Psoas muscle (tissue), 7 donors: ENCODE measurements at regions not wholly inside any gene's neighbourhood (a gene's known extent, or its start where the extent isn't known, plus 50 kb on each side); places are given as distances from the start of the nearest gene placed in this dataset.

ENCODE experiments used
- ATAC-seq, 4 donors: fragments of 200-7000 bp; cut with Tn5 transposase; one replicate each; pipeline ENCODE4 v1.9.1; 2020; ENCODE audit warnings: moderate library complexity in 3 of 4, mild to moderate bottlenecking in 2 of 4
- DNase-seq, 2 donors: peaks; one replicate each; pipeline ENCODE4 v3.0.0-alpha.2; 2020
- H3K27ac ChIP-seq: fragments of 200-600 bp; one replicate; pipeline ENCODE4 v1.8.0; 2022
- H3K27me3 ChIP-seq, 3 donors: fragments of 200-600 bp in 1 of 3; one replicate each; pipeline versions ENCODE4 v1.6.1 to v1.8.0; 2013 to 2022; ENCODE audit warnings: low read length in 2 of 3, mild to moderate bottlenecking in 2 of 3, moderate library complexity in 1 of 3; ENCODE audit not compliant: insufficient read depth in 3 of 3
- H3K36me3 ChIP-seq, 2 donors: fragments of 200-600 bp in 1 of 2; one replicate each; pipeline versions ENCODE4 v1.6.1 to v1.8.0; 2013 to 2022; ENCODE audit warnings: low read depth in 1 of 2, mild to moderate bottlenecking in 1 of 2, moderate library complexity in 1 of 2; ENCODE audit not compliant: insufficient read depth in 1 of 2
- H3K4me1 ChIP-seq: fragments of 200-600 bp; one replicate; pipeline ENCODE4 v1.8.0; 2022
- H3K4me3 ChIP-seq: fragments of 200-600 bp; one replicate; pipeline ENCODE4 v1.8.0; 2022; ENCODE audit warnings: mild to moderate bottlenecking
- H3K9me3 ChIP-seq: fragments of 200-600 bp; one replicate; pipeline ENCODE4 v1.8.0; 2022
- CTCF ChIP-seq: fragments of 200-600 bp; IDR thresholded peaks from one replicate; pipeline ENCODE4 v1.8.0; 2022; ENCODE audit warnings: antibody characterized with exemption
- WGBS, 3 donors: extraction: QIAGEN DNeasy Blood & Tissue Kit; methylation state at CpG; one replicate each; pipeline versions ENCODE4 v1.1.6 to v1.1.7; 2013; 5-methylcytosine and 5-hydroxymethylcytosine counted together
- intact Hi-C, 2 donors: fragments of 100-400 bp; cut with DNase I; formaldehyde crosslinking; loops; one replicate each; pipeline versions ENCODE4 v1.11.0 to v1.14.2; 2022
- donor health status: healthy with polysubstance abuse.
- donor health status: DM: no; HTN: no; CAD: no; lungs with moderate emphysema.
- donor health status: Bipolar disorder and iron deficiency.
- donor health status: healthy.
- donor health status: DM: yes; HTN: yes; CAD: no.
- donor health status: DM: no; HTN: no; CAD: no.
- donor health status: DM: yes; HTN: yes; CAD: no.

GRCh38 chr20:52787962-52788361 lies 184.2 kb upstream of the TSHZ2 start:
- intact Hi-C loops: no loop called here
- Histone ChIP-seq H3K27me3 (no peaks in the 10 kb centered on the region), H3K4me3 (no peak overlapping the region), H3K4me1 (no peaks in the 10 kb centered on the region), H3K27ac (no peak overlapping the region), H3K9me3 (no peaks in the 10 kb centered on the region), H3K36me3 (no peaks in the 10 kb centered on the region)
- ATAC-seq: no peak
- TF ChIP-seq CTCF: no peak
- 69 to 72% (median 71%) methylated on average over 3 of the region's 3 CpGs for WGBS, 3 donors
- no peak for DNase-seq

- Histone ChIP-seq H3K4me3 (no peak overlapping the region), H3K9me3 (no peaks in the 10 kb centered on the region), H3K27ac (no peak overlapping the region), H3K27me3 (no peaks in the 10 kb centered on the region), H3K36me3 (no peaks in the 10 kb centered on the region), H3K4me1 (no peaks in the 10 kb centered on the region)
- no peak for DNase-seq
- intact Hi-C loops: no loop called here
- TF ChIP-seq CTCF: no peak
- 37 to 45% (median 45%) methylated on average over 3 of the region's 3 CpGs for WGBS, 3 donors
- ATAC-seq: no peak
Measured at GRCh38 chr20:52787216-52787615, 184.9 kb upstream of the TSHZ2 start.

DNA sequence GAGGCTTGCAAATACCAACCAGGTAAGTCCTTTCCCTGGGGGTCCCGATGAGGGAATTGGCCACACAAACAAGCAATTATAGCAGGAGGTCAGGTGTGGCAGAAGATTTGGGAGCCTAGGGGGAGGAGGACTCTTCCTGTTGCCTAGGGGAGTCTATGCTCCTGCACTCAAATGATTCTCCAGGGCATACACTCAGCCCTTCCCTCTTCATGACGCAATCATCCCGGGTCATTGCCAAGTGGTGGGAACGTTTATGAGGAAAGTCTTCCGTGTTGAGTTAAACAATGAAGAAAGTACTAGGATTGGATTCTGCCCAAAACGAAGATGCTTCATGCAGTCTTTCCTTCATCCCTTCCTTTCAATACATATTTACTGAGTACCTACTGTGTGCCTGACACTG lies 186.5 kb upstream of the TSHZ2 start:
- peak in 1 of 2 donors; percentile 51 for DNase-seq
- WGBS, 3 donors: 51 to 56% (median 56%) methylated on average over 6 of the region's 6 CpGs

DNA sequence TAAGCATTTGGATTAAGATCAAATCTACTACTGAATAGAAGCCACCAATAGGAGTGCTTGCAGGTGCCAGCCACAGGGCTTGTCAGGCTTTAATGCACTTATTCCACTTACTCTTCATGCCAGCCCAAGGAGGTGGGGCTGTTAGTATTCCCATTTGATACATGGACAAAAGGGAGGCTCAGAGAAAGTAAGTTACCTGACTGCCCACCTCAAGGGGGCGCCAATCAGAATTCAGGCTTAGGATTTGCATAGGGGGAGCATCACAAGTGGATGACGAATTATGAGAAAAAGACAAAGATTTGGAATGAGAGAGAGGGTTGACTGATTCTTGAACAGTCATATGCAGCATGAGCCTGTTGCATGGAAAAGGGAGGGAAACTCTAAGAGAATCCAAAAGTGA lies 188.4 kb upstream of the TSHZ2 start:
- TF ChIP-seq CTCF: no peak
- Histone ChIP-seq H3K9me3 (no peaks in the 10 kb centered on the region), H3K27me3 (no peaks in the 10 kb centered on the region), H3K4me1 (no peaks in the 10 kb centered on the region), H3K4me3 (no peak overlapping the region), H3K27ac (no peak overlapping the region), H3K36me3 (no peaks in the 10 kb centered on the region)
- DNase-seq (no peak), ATAC-seq (no peak)
- WGBS, 3 donors: 66 to 75% (median 66%) methylated on average over 2 of the region's 2 CpGs
- intact Hi-C loops: no loop called here

More for the DNA sequence above, 186.5 kb upstream of the TSHZ2 start:
- no peak for ATAC-seq
- intact Hi-C loops: no loop called here
- H3K4me1 ChIP-seq: no peaks in the 10 kb centered on the region
- no peaks in the 10 kb centered on the region for H3K36me3 ChIP-seq
- no peak for TF ChIP-seq CTCF
- H3K4me3 ChIP-seq: no peak overlapping the region
- H3K9me3 ChIP-seq: no peaks in the 10 kb centered on the region
- H3K27me3 ChIP-seq: no peaks in the 10 kb centered on the region
- no peak overlapping the region for H3K27ac ChIP-seq

- ATAC-seq: no peak
- no peaks in the 10 kb centered on the region for H3K9me3 ChIP-seq
- no peak for TF ChIP-seq CTCF
- DNase-seq: no peak
- intact Hi-C loops: no loop called here
- H3K36me3 ChIP-seq: no peaks in the 10 kb centered on the region
- no peaks in the 10 kb centered on the region for H3K27me3 ChIP-seq
- H3K4me3 ChIP-seq: no peak overlapping the region
- 50 to 56% (median 53%) methylated on average over 2 of the region's 2 CpGs for WGBS, 3 donors
- H3K27ac ChIP-seq: no peak overlapping the region
- H3K4me1 ChIP-seq: no peaks in the 10 kb centered on the region
Measured at GRCh38 chr20:52780462-52780861, 191.7 kb upstream of the TSHZ2 start.
